Dedifferentiated amniotic fluid mesenchymal stem cell (primary cell): ENCODE measurements at regions not wholly inside any gene's neighbourhood (a gene's known extent, or its start where the extent isn't known, plus 50 kb on each side); places are given as distances from the start of the nearest gene placed in this dataset.

ENCODE experiments used
- DNase-seq: peaks from one replicate; pipeline ENCODE4 v3.0.0-alpha.2; 2016; ENCODE audit errors: extremely low spot score

- no peak for DNase-seq
Observed at GRCh38 chr10:10353326-10353868, 664.3 kb upstream of the CELF2 start.

GRCh38 chr10:10359263-10359662 lies 658.4 kb upstream of the CELF2 start:
- no peak for DNase-seq

- DNase-seq: no peak
Observed at GRCh38 chr10:10361301-10361885, 656.3 kb upstream of the CELF2 start.

GRCh38 chr10:10362800-10363199 lies 654.9 kb upstream of the CELF2 start:
- DNase-seq: no peak

- no peak for DNase-seq
Observed at GRCh38 chr10:10363217-10363616, 654.5 kb upstream of the CELF2 start.

GRCh38 chr10:10364902-10365301 lies 652.8 kb upstream of the CELF2 start:
- DNase-seq: no peak

- no peak for DNase-seq
Observed at GRCh38 chr10:10365676-10366075, 652.0 kb upstream of the CELF2 start.

GRCh38 chr10:10366836-10367235 lies 650.8 kb upstream of the CELF2 start:
- DNase-seq: no peak

- DNase-seq: no peak
Observed at GRCh38 chr10:10367264-10367663, 650.4 kb upstream of the CELF2 start.

GRCh38 chr10:10368951-10369576 lies 648.6 kb upstream of the CELF2 start:
- no peak for DNase-seq

- no peak for DNase-seq
Observed at GRCh38 chr10:10385831-10386230, 631.8 kb upstream of the CELF2 start.

- no peak for DNase-seq
Observed at GRCh38 chr10:10389182-10389581, 628.5 kb upstream of the CELF2 start.

- no peak for DNase-seq
Observed at GRCh38 chr10:10392511-10392910, 625.2 kb upstream of the CELF2 start.

GRCh38 chr10:10394933-10395658 lies 622.6 kb upstream of the CELF2 start:
- no peak for DNase-seq

- no peak for DNase-seq
Observed at GRCh38 chr10:10396601-10397000, 621.1 kb upstream of the CELF2 start.

GRCh38 chr10:10397906-10398305 lies 619.8 kb upstream of the CELF2 start:
- DNase-seq: no peak

- no peak for DNase-seq
Observed at GRCh38 chr10:10403762-10404161, 613.9 kb upstream of the CELF2 start.

GRCh38 chr10:10417671-10418070 lies 600.0 kb upstream of the CELF2 start:
- DNase-seq: no peak

GRCh38 chr10:10418387-10418786 lies 599.3 kb upstream of the CELF2 start:
- DNase-seq: no peak

- no peak for DNase-seq
Observed at GRCh38 chr10:10421071-10421470, 596.6 kb upstream of the CELF2 start.

- DNase-seq: no peak
Observed at GRCh38 chr10:10431422-10432066, 586.1 kb upstream of the CELF2 start.

GRCh38 chr10:10432296-10433035 lies 585.2 kb upstream of the CELF2 start:
- no peak for DNase-seq
